ENCODE measurements at regions not wholly inside any gene's neighbourhood (a gene's known extent, or its start where the extent isn't known, plus 50 kb on each side); places are given as distances from the start of the nearest gene placed in this dataset.

- in situ Hi-C loops (cut with HindIII; ENCODE audit: low pct_ligation_motif_present, low sequenced_read_pairs) = no loop called here
- no peaks in the 10 kb centered on the region for H3K36me3 ChIP-seq (replicated peaks)
- H3K27ac ChIP-seq = no peak overlapping the region
- TF ChIP-seq CTCF (IDR thresholded peaks at IDR 0.05; ENCODE audit: low read depth, low read length, missing control alignments) = no peak
- DNase-seq = no peak
- H3K27me3 ChIP-seq (replicated peaks) = no peaks in the 10 kb centered on the region
- no peak overlapping the region for H3K4me3 ChIP-seq (ENCODE audit: low read depth, low read length)
Observed at GRCh38 chr7:155886391-155887173, 74.3 kb upstream of the SHH start.

GRCh38 chr7:155885167-155886155, 73.2 kb upstream of the SHH start:
- TF ChIP-seq CTCF (IDR thresholded peaks at IDR 0.05; ENCODE audit: low read depth, low read length, missing control alignments) = no peak
- Histone ChIP-seq H3K4me3 (ENCODE audit: low read depth, low read length) (peak overlapping the region; percentile 12), H3K27ac (peak overlapping the region; percentile 81), H3K27me3 (replicated peaks) (no peaks in the 10 kb centered on the region), H3K36me3 (replicated peaks) (no peaks in the 10 kb centered on the region)
- peak; percentile 87 for DNase-seq
- in situ Hi-C loops (cut with HindIII; ENCODE audit: low pct_ligation_motif_present, low sequenced_read_pairs) = no loop called here

- Histone ChIP-seq H3K4me3 (ENCODE audit: low read depth, low read length) (no peak overlapping the region), H3K27ac (no peak overlapping the region), H3K27me3 (replicated peaks) (no peaks in the 10 kb centered on the region), H3K36me3 (replicated peaks) (no peaks in the 10 kb centered on the region)
- in situ Hi-C loops (cut with HindIII; ENCODE audit: low pct_ligation_motif_present, low sequenced_read_pairs) = no loop called here
- no peak for DNase-seq
- TF ChIP-seq CTCF (IDR thresholded peaks at IDR 0.05; ENCODE audit: low read depth, low read length, missing control alignments) = no peak
Observed at GRCh38 chr7:155884225-155885166, 72.2 kb upstream of the SHH start.

GRCh38 chr7:155883491-155884224, 71.4 kb upstream of the SHH start:
- in situ Hi-C loops (cut with HindIII; ENCODE audit: low pct_ligation_motif_present, low sequenced_read_pairs) = no loop called here
- no peaks in the 10 kb centered on the region for H3K27me3 ChIP-seq (replicated peaks)
- H3K36me3 ChIP-seq (replicated peaks) = no peaks in the 10 kb centered on the region
- H3K4me3 ChIP-seq (ENCODE audit: low read depth, low read length) = no peak overlapping the region
- no peak for DNase-seq
- TF ChIP-seq CTCF (IDR thresholded peaks at IDR 0.05; ENCODE audit: low read depth, low read length, missing control alignments) = no peak
- no peak overlapping the region for H3K27ac ChIP-seq

- Histone ChIP-seq H3K36me3 (replicated peaks) (no peaks in the 10 kb centered on the region), H3K4me3 (ENCODE audit: low read depth, low read length) (no peak overlapping the region), H3K27ac (peak overlapping the region; percentile 40), H3K27me3 (replicated peaks) (no peaks in the 10 kb centered on the region)
- in situ Hi-C loops (cut with HindIII; ENCODE audit: low pct_ligation_motif_present, low sequenced_read_pairs) = no loop called here
- no peak for TF ChIP-seq CTCF (IDR thresholded peaks at IDR 0.05; ENCODE audit: low read depth, low read length, missing control alignments)
- DNase-seq = peak; percentile 66
Observed at GRCh38 chr7:155882596-155882995, 70.3 kb upstream of the SHH start.

Data from brain microvascular endothelial cell (primary cell).